22Rv1 (cell line): ENCODE measurements at regions not wholly inside any gene's neighbourhood (a gene's known extent, or its start where the extent isn't known, plus 50 kb on each side); places are given as distances from the start of the nearest gene placed in this dataset.

Source experiments
- CTCF ChIP-seq: fragments of 450-650 bp; IDR thresholded peaks from 2 replicates; pipeline ENCODE4 v1.5.1; 2017; ENCODE audit warnings: mild to moderate bottlenecking
- ZFX ChIP-seq: fragments of 450-650 bp; IDR thresholded peaks from 2 replicates; pipeline ENCODE4 v1.6.1; 2017; ENCODE audit warnings: antibody characterized with exemption, borderline replicate concordance

GRCh38 chr5:39740404-39740803 lies 315.6 kb upstream of the DAB2 start:
- TF ChIP-seq CTCF (no peak), ZFX (no peak)
